NCI-H2171 (cell line): ENCODE measurements at regions not wholly inside any gene's neighbourhood (a gene's known extent, or its start where the extent isn't known, plus 50 kb on each side); places are given as distances from the start of the nearest gene placed in this dataset.

Experiments
- DNase-seq: peaks from one replicate; lab custom pipeline; 2025; lab: John Stamatoyannopoulos, UW

GRCh38 chr18:24786027-24786426, 325.6 kb downstream of the HRH4 start:
- no peak for DNase-seq

DNA sequence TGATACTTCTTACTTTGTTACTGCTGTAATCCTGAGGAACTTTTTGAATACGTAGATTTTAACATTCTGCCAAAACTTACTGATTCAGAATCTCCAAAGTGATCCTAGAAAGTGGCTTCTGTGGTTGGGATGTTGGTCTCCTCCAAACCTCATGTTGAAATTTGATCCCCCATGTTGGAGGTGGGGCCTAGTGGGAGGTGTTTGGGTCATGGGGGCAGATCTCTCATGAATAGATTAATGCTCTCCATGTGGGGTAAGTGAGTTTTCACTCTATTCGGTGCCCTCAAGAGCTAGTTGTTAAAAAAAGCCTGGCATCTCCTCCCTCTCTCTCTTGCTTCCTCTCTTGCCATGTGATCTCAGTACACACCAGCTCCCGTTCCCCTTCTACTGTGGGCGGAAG, 329.9 kb downstream of the HRH4 start:
- no peak for DNase-seq

DNA sequence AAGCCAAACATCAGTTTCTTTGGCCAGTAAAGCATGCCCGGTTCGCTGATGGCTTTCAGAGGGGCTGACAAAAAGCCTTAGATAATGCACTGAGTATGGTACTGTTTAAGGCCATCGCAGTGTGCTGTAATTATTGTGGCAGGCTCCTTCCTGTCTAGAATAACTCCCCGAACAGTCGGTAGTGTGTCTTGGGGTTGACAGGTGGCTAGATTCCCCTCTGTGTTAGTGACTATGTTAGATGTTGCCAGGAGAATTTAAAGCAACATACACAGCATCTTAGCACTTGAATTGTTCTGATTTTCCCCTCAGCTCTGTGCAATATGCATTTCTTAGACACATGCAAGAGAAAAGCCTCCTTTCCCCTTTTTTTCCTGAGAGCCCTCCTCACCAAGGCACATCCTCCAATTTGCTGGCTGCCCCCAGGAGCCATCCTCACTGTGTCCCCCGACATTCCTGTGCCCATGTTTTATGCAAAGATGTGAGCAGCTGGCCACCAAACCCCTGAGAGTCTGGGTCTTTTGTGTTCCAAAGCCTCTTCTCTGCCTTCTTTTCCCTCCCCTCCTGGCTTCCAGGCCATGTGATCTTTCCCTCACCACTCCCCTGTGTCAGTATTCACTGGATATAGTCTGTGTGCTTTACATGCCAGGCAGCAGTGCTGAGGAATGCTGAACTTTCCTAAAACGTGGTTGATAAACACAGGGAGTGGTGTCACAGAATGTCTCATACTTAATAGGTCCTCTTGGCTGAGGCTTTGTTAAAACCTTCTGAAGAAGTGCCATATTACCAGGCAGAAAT, 331.5 kb downstream of the HRH4 start:
- peak; percentile 21 for DNase-seq

GRCh38 chr18:24793742-24794141, 333.3 kb downstream of the HRH4 start:
- DNase-seq = no peak

DNA sequence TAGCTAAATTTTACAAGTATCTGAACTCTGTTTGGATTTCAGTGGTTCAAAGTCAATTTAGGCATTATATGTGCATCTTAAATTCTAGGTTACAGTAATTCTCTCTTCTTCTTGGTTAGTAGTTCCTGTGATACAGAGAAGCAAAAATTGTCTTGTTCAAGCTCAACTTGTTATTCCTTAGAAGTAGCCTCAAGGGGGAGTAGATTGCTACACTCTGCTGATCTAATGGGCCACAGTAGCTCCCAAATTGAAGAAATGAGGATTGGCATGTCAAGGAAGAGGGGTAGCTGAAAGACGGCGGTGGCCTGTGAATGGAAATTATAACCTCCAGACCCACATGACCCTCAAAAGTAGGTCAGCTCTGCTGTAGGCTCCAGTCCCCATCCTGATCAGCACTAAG, 334.7 kb downstream of the HRH4 start:
- no peak for DNase-seq

- no peak for DNase-seq
Measured at GRCh38 chr18:24797981-24798380, 337.5 kb downstream of the HRH4 start.

- DNase-seq = no peak
Measured at GRCh38 chr18:24799176-24799575, 338.7 kb downstream of the HRH4 start.

DNA sequence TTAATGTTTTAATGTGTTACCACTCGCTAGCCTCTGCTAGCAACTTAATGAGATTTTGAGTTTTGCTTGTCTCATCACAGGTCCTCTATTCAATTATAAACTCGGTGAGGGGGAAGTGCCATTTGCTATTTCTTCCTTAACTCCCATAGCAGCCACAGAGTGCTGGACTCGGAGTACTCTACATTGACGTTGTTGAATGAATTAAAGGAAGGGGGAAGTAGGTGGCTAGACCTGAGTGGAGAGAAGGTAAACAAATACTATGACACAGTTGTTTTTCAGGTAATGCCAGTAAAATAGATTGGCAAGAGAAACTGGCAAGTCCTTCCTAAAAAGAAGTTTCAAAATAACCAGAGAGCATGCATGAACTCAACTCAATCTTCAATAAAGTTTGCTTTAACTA, 339.3 kb downstream of the HRH4 start:
- no peak for DNase-seq

- DNase-seq = no peak
Measured at GRCh38 chr18:24801001-24801400, 340.6 kb downstream of the HRH4 start.

- DNase-seq = no peak
Measured at GRCh38 chr18:24802456-24802855, 342.0 kb downstream of the HRH4 start.

DNA sequence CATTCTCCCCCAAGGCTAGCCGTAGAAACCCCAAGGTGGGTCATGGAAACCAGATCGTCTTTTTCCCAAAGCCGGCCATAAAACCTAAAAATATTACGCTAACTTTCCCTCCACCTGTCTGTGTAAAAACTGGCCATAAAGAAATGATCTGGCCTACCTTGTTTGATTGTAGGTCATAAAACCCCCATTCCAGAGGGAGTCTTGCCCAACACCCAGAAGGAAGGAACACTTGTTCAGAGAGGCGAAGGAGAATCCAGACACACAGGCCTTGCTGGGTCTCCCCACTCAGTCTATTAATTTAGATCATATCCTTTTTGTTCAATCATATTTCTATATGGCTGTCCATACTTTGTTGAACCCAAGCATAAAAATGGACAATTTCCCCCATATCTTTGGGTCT, 344.7 kb downstream of the HRH4 start:
- DNase-seq = no peak

- DNase-seq = no peak
Measured at GRCh38 chr18:24809173-24809950, 348.9 kb downstream of the HRH4 start.

GRCh38 chr18:24810561-24811305, 350.3 kb downstream of the HRH4 start:
- DNase-seq = no peak

DNA sequence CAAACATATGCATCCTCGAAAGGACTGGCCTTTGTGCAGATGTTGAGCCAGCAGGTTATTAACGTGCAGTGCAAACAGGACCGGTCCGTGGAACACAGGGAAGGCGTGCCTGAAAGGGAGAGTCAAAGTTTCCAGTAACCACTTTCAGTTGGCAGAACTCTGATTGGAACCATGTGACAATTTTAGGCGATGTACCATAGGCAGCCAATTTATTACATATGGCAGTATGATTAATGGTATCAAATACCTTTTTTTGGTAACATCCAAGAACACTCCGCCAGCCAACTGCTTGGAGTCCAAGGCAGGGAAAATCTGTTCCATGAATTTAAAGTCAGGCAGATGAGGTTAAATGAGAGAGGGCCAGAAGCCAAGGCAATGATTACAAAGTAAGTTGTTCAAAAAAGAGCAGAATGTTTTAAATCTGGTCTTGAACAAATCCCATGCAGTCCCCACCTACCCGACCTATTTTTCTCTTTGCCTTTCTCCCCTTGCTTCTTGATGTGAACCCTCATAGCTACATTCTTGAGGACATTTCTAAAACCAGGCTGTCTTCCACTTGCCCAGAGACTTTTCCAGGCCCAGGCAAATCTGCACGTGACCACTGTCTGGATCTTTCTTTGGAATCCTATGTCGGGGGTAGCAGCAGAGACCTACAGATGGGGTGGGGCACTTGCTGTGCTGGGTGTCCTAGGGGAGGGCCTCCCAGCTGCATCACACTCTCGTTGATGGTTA, 351.7 kb downstream of the HRH4 start:
- no peak for DNase-seq

- no peak for DNase-seq
Measured at GRCh38 chr18:24814521-24814920, 354.1 kb downstream of the HRH4 start.

DNA sequence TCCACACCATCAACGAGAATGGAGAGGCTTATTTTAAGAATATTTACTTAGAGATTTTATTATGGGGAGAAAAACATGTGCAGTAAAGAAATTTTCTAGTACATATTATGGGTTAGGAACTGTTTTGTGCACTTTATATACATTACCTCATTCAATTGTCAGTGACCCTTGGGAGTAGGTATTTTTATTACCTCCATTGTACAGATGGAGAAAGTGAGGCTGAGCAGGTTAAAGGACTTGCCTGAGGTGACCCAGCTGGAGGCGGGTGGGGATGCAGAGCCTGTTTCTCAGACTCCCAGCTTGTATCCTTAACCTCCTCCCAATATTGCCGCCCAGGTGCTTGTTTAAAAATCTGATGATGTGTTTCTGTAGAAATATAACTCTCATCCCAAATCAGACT, 356.7 kb downstream of the HRH4 start:
- no peak for DNase-seq

DNA sequence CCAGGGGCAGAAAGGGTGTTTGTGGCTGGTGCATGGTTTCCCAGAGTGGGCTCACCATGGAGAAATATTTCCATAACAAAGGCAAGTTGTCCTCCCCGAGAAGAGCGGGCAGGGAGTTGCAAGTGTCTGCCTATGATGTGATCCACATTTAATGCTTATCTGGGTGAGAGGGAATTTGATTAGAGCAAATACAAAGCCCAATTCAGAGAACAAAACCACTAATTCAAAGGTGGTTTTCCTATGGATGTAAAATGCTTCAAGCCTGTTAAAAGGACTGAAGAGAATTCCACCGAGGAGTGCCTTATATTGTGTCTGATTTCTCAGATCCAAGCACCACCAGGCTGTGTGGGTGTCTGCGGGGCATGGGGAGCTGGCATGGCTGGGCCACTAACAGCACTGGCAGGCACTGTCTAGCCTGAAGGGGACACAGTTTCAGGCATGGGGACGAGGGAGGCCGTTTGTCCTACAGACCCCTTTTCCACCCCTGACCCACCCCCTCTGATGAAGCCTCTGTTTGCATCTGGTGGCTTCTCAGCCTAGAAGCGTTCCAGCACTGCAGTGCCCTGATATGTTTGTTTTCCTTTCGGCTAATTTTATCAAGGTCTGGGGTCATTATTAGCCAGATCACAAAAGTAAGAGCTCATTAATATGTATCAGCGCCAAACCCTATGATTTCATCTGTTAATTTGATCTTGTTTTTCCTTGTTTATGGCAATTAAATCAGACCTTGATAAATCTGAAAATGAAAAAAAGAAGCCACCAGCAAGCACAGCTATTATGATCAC, 357.3 kb downstream of the HRH4 start:
- no peak for DNase-seq

GRCh38 chr18:24818441-24818840, 358.0 kb downstream of the HRH4 start:
- DNase-seq = no peak

DNA sequence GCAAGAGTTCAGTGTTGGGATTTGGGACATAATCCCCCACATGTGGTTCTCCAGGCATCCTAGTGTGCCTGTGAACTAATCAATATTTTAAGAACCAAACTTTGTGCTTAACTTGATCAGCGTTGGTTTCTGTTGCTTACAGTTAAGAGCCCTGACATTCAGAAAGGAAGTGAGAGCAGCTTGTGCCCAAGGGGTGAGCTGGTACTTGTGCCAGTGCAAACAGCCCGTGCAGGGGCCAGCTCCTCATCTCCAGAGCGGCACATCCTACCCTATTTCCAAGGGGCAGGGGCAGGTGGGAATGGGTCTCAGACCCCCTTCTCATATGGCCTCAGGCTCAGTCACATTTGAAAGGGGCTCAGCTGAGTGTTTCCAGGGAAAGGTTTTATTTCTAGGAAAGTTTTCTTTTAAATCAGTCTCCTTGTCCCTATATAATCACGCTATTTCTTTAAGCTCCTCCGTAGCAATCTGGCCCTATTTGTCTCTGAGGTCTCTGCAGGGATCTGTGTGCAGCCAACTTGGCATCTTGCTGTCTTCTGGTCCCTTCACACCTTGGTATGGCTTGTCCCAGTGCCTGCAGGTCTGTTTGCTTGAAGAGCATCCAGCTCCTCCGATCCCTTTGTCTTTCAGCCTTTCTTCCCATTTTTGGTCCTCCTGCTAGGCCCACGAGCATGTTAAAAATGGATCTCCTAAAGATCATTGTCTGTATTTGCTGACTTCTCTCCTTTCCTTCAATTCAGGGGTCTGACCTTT, 358.9 kb downstream of the HRH4 start:
- DNase-seq = no peak

DNA sequence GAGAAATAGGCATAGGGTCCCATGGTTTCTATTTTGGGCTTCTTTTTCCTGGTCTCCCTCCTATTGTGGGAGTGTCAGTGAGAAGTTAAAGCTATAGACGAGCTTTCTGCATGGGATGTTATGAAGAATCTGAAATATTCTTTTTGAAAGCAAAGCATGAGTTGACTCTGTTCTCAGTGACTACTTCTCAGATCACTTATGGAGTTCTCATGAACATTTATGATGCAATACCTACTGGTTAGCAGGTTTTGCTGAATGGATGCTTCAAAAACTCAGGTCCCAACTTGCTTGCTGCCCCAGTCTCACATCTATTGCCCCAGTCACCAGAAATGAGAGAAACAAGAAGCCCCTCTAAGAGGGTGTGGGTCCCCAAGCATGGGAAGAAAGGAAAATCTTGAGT, 365.0 kb downstream of the HRH4 start:
- DNase-seq = no peak

GRCh38 chr18:24826605-24827004, 366.2 kb downstream of the HRH4 start:
- no peak for DNase-seq
